Right ventricle myocardium inferior (tissue), 1 donor: ENCODE measurements at regions not wholly inside any gene's neighbourhood (a gene's known extent, or its start where the extent isn't known, plus 50 kb on each side); places are given as distances from the start of the nearest gene placed in this dataset.
"Not testable (repeated sequence)": the region's sequence is repeated elsewhere in the genome, so short reads cannot be mapped to it uniquely, and the experiment has no call there.

Experiments
- ATAC-seq: fragments of 200-7000 bp; cut with Tn5 transposase; one replicate; pipeline ENCODE4 v1.9.1; 2020; ENCODE audit warnings: mild to moderate bottlenecking, moderate library complexity
- DNase-seq: peaks from one replicate; pipeline ENCODE4 v3.0.0; 2021; ENCODE audit errors: missing footprints
- intact Hi-C: fragments of 100-400 bp; cut with DNase I; formaldehyde crosslinking; loops from one replicate; pipeline ENCODE4 v1.11.0; 2022
- donor health status: DM: no; HTN: yes; CAD: no; lungs with severe emphysema.

GRCh38 chr11:101305496-101305895, 175.9 kb upstream of the PGR start:
- DNase-seq (no peak), ATAC-seq (no peak)
- intact Hi-C loops = no loop called here

- no peak for DNase-seq
- ATAC-seq = no peak
- intact Hi-C loops = no loop called here
Measured at GRCh38 chr11:101299210-101299609, 169.6 kb upstream of the PGR start.

- intact Hi-C loops = no loop called here
- DNase-seq = no peak
- no peak for ATAC-seq
Measured at GRCh38 chr11:101296896-101297295, 167.3 kb upstream of the PGR start.

DNA sequence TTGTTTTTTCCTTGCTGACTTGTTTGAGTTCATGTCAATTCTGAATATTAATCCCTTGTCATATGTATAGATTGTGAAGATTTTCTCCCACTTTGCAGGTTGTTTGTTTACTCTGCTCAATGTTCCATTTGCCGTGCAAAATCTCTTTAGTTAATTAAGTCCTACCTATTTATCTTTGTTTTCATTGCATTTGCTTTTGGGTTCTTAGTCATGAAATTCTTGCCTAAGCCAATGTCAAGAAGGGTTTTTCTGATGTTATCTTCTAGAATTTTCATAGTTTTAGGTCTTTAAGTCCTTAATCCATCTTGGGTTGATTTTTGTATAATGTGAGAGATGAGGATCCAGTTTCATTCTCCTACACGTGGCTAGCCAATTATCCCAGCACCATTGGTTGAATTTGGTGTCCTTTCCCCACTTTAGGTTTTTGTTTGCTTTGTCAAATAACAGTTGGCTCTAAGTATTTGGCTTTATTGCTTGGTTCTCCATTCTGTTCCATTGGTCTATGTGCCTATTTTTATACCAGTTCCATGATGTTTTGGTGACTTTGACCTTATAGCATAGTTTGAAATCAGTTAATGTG, 163.1 kb upstream of the PGR start:
- no peak for ATAC-seq
- intact Hi-C loops = no loop called here
- no peak for DNase-seq

DNA sequence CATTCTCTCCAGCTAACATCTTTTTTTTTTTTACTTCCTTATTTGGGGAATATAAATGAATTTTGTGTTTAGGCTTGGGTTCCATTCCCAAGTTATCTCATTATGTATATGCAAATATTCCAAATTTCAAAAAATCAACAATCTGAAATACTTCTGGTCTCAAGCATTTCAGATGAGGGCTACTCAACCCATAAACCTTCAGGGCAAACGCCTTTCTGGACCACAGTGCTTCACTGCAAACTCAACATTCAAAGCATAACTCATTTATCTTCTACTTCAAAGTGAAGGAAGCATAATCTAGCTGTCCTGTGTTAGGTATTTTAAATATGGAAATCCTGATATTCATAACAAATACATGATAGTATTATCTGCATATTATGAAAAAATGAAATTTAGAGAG, 161.7 kb upstream of the PGR start:
- intact Hi-C loops = no loop called here
- DNase-seq (no peak), ATAC-seq (no peak)

GRCh38 chr11:101288392-101288791, 158.8 kb upstream of the PGR start:
- no peak for ATAC-seq
- DNase-seq = no peak
- intact Hi-C loops = no loop called here

DNA sequence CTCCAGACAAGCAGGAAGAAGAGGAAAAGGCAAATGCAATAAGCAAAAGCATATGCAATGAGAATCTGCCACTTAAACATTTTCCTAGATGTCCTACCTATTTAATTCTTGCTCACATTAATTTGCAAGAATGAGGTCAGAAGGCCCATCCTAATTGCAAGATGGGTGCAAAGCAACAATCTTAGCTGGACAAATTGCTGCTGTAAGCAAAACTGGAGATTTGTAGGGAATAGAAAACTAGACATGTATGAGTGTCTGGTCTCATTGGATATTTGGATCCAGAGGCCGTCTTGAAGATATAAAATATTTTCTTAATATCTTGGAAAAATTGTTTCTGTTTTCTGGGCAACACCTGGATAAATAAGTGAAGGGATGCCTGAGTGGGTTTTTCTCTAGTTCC, 150.1 kb upstream of the PGR start:
- intact Hi-C loops = no loop called here
- DNase-seq (no peak), ATAC-seq (no peak)

GRCh38 chr11:101278286-101278685, 148.7 kb upstream of the PGR start:
- DNase-seq = no peak
- no peak for ATAC-seq
- intact Hi-C loops = no loop called here

GRCh38 chr11:101277036-101277435, 147.4 kb upstream of the PGR start:
- ATAC-seq (no peak), DNase-seq (no peak)
- intact Hi-C loops = no loop called here

GRCh38 chr11:101269990-101270660, 140.5 kb upstream of the PGR start:
- DNase-seq = no peak
- intact Hi-C loops = no loop called here
- ATAC-seq = no peak

- ATAC-seq (no peak), DNase-seq (peak; percentile 56)
- intact Hi-C loops = no loop called here
Measured at GRCh38 chr11:101269390-101269789, 139.8 kb upstream of the PGR start.

DNA sequence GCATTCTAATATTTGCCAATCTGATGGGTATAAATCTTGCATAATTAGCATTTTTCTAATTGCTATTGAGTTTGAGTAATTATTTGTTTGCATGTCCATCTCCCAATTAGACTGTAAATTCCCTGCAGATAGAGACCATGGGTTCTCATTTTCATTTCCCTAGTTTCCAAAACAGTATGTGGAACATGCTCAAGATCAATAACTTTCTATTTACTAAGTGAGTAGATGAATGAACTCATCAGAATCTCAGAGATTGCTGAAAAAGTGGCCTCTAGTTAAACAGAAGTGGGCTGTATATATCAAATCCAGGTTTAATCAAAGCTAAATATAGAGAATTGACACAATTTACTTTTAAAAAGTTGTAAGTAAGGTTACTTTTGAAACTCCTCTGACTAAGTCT, 138.0 kb upstream of the PGR start:
- ATAC-seq = no peak
- no peak for DNase-seq
- intact Hi-C loops = no loop called here

DNA sequence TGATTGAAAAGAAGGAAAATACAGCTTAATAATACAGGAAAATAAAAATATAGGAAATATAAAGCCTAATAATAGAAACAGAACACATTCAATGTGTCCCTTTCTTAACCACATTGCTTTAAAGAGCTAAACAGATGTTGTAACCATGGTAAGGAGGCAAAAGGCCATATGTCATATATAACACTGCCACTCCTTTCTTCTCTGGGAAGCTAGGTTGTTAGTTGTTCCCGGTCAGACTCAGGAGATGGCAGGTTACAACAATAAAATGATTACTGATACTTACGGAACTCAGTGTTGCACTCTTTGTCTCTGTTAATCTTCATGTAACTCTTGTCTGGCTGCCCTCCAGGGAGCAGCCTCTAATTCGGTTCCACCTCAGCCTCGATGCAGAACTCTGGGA, 134.7 kb upstream of the PGR start:
- ATAC-seq (no peak), DNase-seq (no peak)
- intact Hi-C loops = no loop called here

- intact Hi-C loops = no loop called here
- no peak for DNase-seq
- no peak for ATAC-seq
Measured at GRCh38 chr11:101262995-101263394, 133.4 kb upstream of the PGR start.

DNA sequence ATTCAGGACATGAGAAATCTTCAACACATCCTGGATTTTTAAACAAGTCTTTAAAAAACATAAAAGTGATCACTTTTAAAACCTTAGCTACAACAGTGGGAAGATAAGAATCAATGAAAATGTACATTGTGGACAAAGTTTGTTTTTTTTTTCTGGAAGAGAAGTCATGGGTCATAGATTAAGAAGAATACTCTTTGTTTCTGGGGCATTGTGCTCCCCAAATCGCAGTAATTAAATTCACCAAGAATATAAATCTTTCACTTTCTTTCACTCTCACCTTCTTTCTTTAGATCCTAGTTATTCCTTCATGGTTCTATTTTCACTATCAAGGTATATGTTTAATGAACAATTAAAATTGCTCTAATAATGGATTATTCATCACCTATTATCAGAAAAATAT, 132.6 kb upstream of the PGR start:
- no peak for ATAC-seq
- no peak for DNase-seq
- intact Hi-C loops = no loop called here

DNA sequence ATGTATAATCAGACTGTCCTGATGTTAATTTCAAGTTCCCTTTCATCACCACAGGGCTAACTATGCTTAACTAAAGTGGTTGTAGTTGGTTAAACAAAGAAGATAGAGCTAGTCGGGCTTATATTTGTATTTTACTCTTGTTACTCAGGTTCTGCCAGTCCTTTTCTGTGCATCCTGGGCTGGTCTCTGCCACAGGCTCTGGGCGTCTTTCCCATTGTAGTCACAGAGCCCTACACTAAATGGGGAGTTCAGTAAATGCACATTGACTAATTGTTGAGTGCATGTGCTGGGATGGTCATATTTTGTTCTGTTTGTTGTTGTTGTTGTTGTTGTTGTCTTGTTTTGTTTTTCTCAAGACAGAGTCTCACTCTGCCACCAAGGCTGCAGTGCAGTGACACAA, 125.4 kb upstream of the PGR start:
- DNase-seq (no peak), ATAC-seq (no peak)
- intact Hi-C loops = no loop called here

GRCh38 chr11:101254037-101254436, 124.4 kb upstream of the PGR start:
- intact Hi-C loops = no loop called here
- ATAC-seq (no peak), DNase-seq (no peak)

DNA sequence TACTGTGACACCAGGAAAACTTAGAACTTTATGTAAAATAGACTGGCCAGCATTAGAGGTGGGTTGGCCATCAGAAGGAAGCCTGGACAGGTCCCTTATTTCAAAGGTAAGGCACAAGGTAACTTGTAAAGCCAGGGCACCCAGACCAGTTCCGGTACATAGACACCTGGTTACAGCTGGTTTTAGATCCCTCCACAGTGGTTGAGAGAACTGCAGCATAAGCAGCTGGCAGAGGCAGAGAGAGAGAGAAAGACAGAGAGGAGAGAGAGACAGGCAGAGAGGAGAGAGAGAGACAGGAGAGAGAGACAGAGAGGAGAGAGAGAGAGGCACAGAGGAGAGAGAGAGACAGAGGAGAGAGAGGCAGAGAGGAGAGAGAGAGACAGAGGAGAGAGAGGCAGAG, 116.0 kb upstream of the PGR start:
- intact Hi-C loops, DNase-seq, ATAC-seq: not testable (repeated sequence)

GRCh38 chr11:101245081-101245480, 115.5 kb upstream of the PGR start:
- not testable (repeated sequence) for ATAC-seq

GRCh38 chr11:101241160-101241795, 111.7 kb upstream of the PGR start:
- ATAC-seq (no peak), DNase-seq (no peak)
- intact Hi-C loops = no loop called here

More at GRCh38 chr11:101245081-101245480, 115.5 kb upstream of the PGR start:
- DNase-seq, intact Hi-C loops: not testable (repeated sequence)
